ENCODE measurements at regions not wholly inside any gene's neighbourhood (a gene's known extent, or its start where the extent isn't known, plus 50 kb on each side); places are given as distances from the start of the nearest gene placed in this dataset.
"Not testable (repeated sequence)": the region's sequence is repeated elsewhere in the genome, so short reads cannot be mapped to it uniquely, and the experiment has no call there.

GRCh38 chr18:44579028-44579702 lies 101.5 kb upstream of the SETBP1 start:
- DNase-seq = peak in 2 of 3 donors; percentile 21 to 33

- peak in 1 of 3 donors; percentile 17 for DNase-seq
Measured at GRCh38 chr18:44579745-44580144, 100.9 kb upstream of the SETBP1 start.

GRCh38 chr18:44580159-44580558 lies 100.5 kb upstream of the SETBP1 start:
- DNase-seq = no peak

GRCh38 chr18:44580782-44581181 lies 99.9 kb upstream of the SETBP1 start:
- DNase-seq = not testable (repeated sequence)

- DNase-seq = no peak
Measured at GRCh38 chr18:44582456-44582855, 98.2 kb upstream of the SETBP1 start.

- no peak for DNase-seq
Measured at GRCh38 chr18:44584900-44585299, 95.8 kb upstream of the SETBP1 start.

GRCh38 chr18:44586782-44587524 lies 93.7 kb upstream of the SETBP1 start:
- peak in 1 of 3 donors; percentile 7 for DNase-seq

GRCh38 chr18:44588508-44588907 lies 92.2 kb upstream of the SETBP1 start:
- no peak for DNase-seq

GRCh38 chr18:44589693-44590355 lies 90.9 kb upstream of the SETBP1 start:
- no peak for DNase-seq

GRCh38 chr18:44590956-44591670 lies 89.6 kb upstream of the SETBP1 start:
- DNase-seq = no peak

GRCh38 chr18:44592639-44593038 lies 88.0 kb upstream of the SETBP1 start:
- DNase-seq = no peak

GRCh38 chr18:44594799-44595467 lies 85.8 kb upstream of the SETBP1 start:
- no peak for DNase-seq

- DNase-seq = no peak
Measured at GRCh38 chr18:44597797-44598196, 82.9 kb upstream of the SETBP1 start.

- no peak for DNase-seq
Measured at GRCh38 chr18:44598514-44598913, 82.2 kb upstream of the SETBP1 start.

- no peak for DNase-seq
Measured at GRCh38 chr18:44599412-44599811, 81.3 kb upstream of the SETBP1 start.

GRCh38 chr18:44601447-44601846 lies 79.2 kb upstream of the SETBP1 start:
- peak in 1 of 3 donors; percentile 4 for DNase-seq

- DNase-seq = no peak
Measured at GRCh38 chr18:44602380-44602779, 78.3 kb upstream of the SETBP1 start.

GRCh38 chr18:44602845-44603244 lies 77.8 kb upstream of the SETBP1 start:
- no peak for DNase-seq

- DNase-seq = no peak
Measured at GRCh38 chr18:44609181-44609941, 71.3 kb upstream of the SETBP1 start.

- no peak for DNase-seq
Measured at GRCh38 chr18:44620812-44621211, 59.9 kb upstream of the SETBP1 start.

GRCh38 chr18:44624052-44624451 lies 56.6 kb upstream of the SETBP1 start:
- no peak for DNase-seq

GRCh38 chr18:44625386-44625785 lies 55.3 kb upstream of the SETBP1 start:
- no peak for DNase-seq

All from suppressor macrophage treated with lipopolysaccharide for 1 hour (primary cell).